Keratinocyte (primary cell): ENCODE measurements at regions not wholly inside any gene's neighbourhood (a gene's known extent, or its start where the extent isn't known, plus 50 kb on each side); places are given as distances from the start of the nearest gene placed in this dataset.

Experiments used
- CTCF ChIP-seq, 3 experiments: IDR thresholded peaks in 1 of 3; conservative IDR thresholded peaks in 1 of 3; optimal IDR thresholded peaks in 1 of 3; 2 replicates in 2 of 3; 3 replicates in 1 of 3; pipeline versions ENCODE3 to v1.5.1; 2011; ENCODE audit warnings: low read length in 3 of 3, mild to moderate bottlenecking in 3 of 3, moderate library complexity in 2 of 3, control low read depth in 1 of 3, inconsistent platforms in 1 of 3; ENCODE audit not compliant: insufficient read depth in 2 of 3; ENCODE audit errors: extremely low read depth in 1 of 3
- EZH2 ChIP-seq: IDR thresholded peaks from one replicate; pipeline ENCODE4 v1.6.1; 2012; ENCODE audit warnings: inconsistent platforms, mild to moderate bottlenecking, low read length, moderate library complexity

- TF ChIP-seq CTCF (optimal IDR thresholded peaks at IDR 0.05 in 1 of 3, IDR thresholded peaks at IDR 0.05 in 1 of 3, conservative IDR thresholded peaks at IDR 0.05 in 1 of 3; ENCODE audit: extremely low read depth in 1 of 3, insufficient read depth in 2 of 3, low read length in 3 of 3) (no peak), EZH2 (no peak)
These were observed 240.6 kb downstream of the ETS1 start for GRCh38 chr11:128346804-128347203.
